ENCODE measurements at regions not wholly inside any gene's neighbourhood (a gene's known extent, or its start where the extent isn't known, plus 50 kb on each side); places are given as distances from the start of the nearest gene placed in this dataset.

DNA sequence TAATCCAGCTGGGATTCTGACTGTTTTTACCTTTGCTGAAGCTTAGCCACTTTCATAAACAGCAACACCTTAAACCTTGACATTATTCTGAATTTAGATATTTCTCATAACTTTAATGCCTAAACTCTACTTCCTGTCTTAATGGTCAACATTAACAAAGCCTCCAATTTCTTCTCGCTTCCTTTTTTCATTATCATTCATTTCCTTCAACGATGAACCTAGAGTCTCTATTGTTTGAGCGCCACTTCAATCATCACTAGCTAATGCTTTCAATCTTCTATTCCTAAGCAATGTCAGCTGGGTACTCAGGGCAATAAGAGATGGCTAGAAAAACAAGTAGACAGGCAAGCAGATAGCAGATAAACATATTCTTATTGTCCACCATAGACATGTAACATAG is 96.6 kb upstream of the TMEM196 start:
- Histone ChIP-seq H3K9ac (ENCODE audit: low read length) (no peak overlapping the region), H3K4me3 (ENCODE audit: control extremely low read depth in 1 of 5, extremely low read depth in 1 of 5, insufficient read depth in 1 of 5, low read depth in 2 of 5, low read length in 4 of 5) (no peak overlapping the region), H3K36me3 (replicated peaks in 1 of 2; ENCODE audit: control extremely low read depth in 1 of 2, control insufficient read depth in 1 of 2, extremely low read depth in 1 of 2, insufficient read depth in 2 of 2, low read length in 1 of 2) (no peaks in the 10 kb centered on the region), H3K27ac (ENCODE audit: low read length in 2 of 2) (no peak overlapping the region), H3K4me2 (replicated peaks; ENCODE audit: low read depth, low read length, poor library complexity, severe bottlenecking) (no peak overlapping the region), H3K27me3 (replicated peaks in 1 of 4; ENCODE audit: control extremely low read depth in 1 of 4, control insufficient read depth in 3 of 4, insufficient read depth in 4 of 4, low read length in 3 of 4) (no peaks in the 10 kb centered on the region), H4K20me1 (ENCODE audit: control insufficient read depth, insufficient read depth, low read length, poor library complexity, severe bottlenecking) (no peaks in the 10 kb centered on the region), H3K79me2 (ENCODE audit: control insufficient read depth, insufficient read depth, low read length) (no peaks in the 10 kb centered on the region), H3K9me3 (ENCODE audit: control extremely low read depth in 1 of 3, control insufficient read depth in 2 of 3, insufficient read depth in 1 of 3, low read length in 2 of 3) (peaks cover 0 to 1% (median 0%) of the 10 kb centered on the region in 3 donors), H3K4me1 (ENCODE audit: control insufficient read depth in 2 of 2, insufficient read depth in 2 of 2, low read length in 2 of 2) (no peaks in the 10 kb centered on the region), H2AFZ (ENCODE audit: insufficient read depth, low read depth, low read length, poor library complexity, severe bottlenecking) (no peak overlapping the region)
- no peak for ATAC-seq (ENCODE audit: low read depth)
- ChIA-PET CTCF (no interaction called here), POLR2A (no interaction called here)
- WGBS (ENCODE audit: insufficient coverage), result no CpG with 5 or more reads among the region's 3 CpGs
- H3K27ac Mint-ChIP-seq, result no peak overlapping the region
- peaks cover 1% of the 10 kb centered on the region for H3K4me1 Mint-ChIP-seq
- TF ChIP-seq EZH2 (IDR thresholded peaks at IDR 0.05; ENCODE audit: borderline replicate concordance, insufficient read depth, low read depth, low read length, poor library complexity, severe bottlenecking) (no peak), CTCF (IDR thresholded peaks at IDR 0.05) (no peak)
- no peaks in the 10 kb centered on the region for H3K9me3 Mint-ChIP-seq (ENCODE audit: insufficient read depth)
- H3K4me3 Mint-ChIP-seq, result no peak overlapping the region
- DNase-seq, result no peak
- no peaks in the 10 kb centered on the region for H3K27me3 Mint-ChIP-seq
- intact Hi-C loops (cut with micrococcal nuclease), result no loop called here

DNA sequence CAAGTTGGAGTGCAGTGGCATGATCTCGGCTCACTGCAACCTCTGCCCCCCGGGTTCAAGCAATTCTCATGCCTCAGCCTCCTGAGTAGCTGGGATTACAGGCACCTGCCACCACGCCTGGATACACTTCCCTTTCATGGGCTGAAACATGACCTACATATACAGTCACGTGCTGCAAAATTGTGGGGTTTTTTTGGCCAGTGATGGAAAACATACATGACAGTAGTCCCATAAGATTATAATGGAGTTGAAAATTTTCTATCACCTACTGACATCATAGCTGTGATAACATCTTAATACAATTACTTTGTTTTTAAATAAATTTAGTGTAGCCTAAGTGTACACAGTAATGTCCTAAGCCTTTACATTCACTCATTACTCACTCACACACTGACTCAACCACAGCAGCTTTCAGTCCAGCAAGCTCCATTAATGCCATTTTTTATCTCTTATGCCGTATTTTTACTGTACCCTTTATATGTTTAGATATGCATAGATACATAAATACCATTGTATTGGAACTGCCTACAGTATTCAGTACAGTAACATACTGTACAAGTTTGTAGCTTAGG is 79.9 kb upstream of the TMEM196 start:
- Histone ChIP-seq H2AFZ (ENCODE audit: insufficient read depth, low read depth, low read length, poor library complexity, severe bottlenecking) (no peak overlapping the region), H3K79me2 (ENCODE audit: control insufficient read depth, insufficient read depth, low read length) (no peaks in the 10 kb centered on the region), H3K36me3 (replicated peaks in 1 of 2; ENCODE audit: control extremely low read depth in 1 of 2, control insufficient read depth in 1 of 2, extremely low read depth in 1 of 2, insufficient read depth in 2 of 2, low read length in 1 of 2) (no peaks in the 10 kb centered on the region), H4K20me1 (ENCODE audit: control insufficient read depth, insufficient read depth, low read length, poor library complexity, severe bottlenecking) (no peaks in the 10 kb centered on the region), H3K9me3 (ENCODE audit: control extremely low read depth in 1 of 3, control insufficient read depth in 2 of 3, insufficient read depth in 1 of 3, low read length in 2 of 3) (no peaks in the 10 kb centered on the region), H3K9ac (ENCODE audit: low read length) (no peak overlapping the region), H3K27me3 (replicated peaks in 1 of 4; ENCODE audit: control extremely low read depth in 1 of 4, control insufficient read depth in 3 of 4, insufficient read depth in 4 of 4, low read length in 3 of 4) (no peaks in the 10 kb centered on the region), H3K4me2 (replicated peaks; ENCODE audit: low read depth, low read length, poor library complexity, severe bottlenecking) (no peak overlapping the region), H3K4me1 (ENCODE audit: control insufficient read depth in 2 of 2, insufficient read depth in 2 of 2, low read length in 2 of 2) (no peaks in the 10 kb centered on the region), H3K4me3 (ENCODE audit: control extremely low read depth in 1 of 5, extremely low read depth in 1 of 5, insufficient read depth in 1 of 5, low read depth in 2 of 5, low read length in 4 of 5) (no peak overlapping the region), H3K27ac (ENCODE audit: low read length in 2 of 2) (no peak overlapping the region)
- Mint-ChIP-seq H3K27me3 (peaks cover under 1% of the 10 kb centered on the region), H3K9me3 (ENCODE audit: insufficient read depth) (no peaks in the 10 kb centered on the region), H3K4me3 (no peak overlapping the region), H3K27ac (no peak overlapping the region), H3K4me1 (no peaks in the 10 kb centered on the region)
- ChIA-PET POLR2A (no interaction called here), CTCF (no interaction called here)
- intact Hi-C loops (cut with micrococcal nuclease), result no loop called here
- DNase-seq (no peak), ATAC-seq (ENCODE audit: low read depth) (no peak)
- WGBS (ENCODE audit: insufficient coverage), result 76% methylated on average over 2 of the region's 5 CpGs
- TF ChIP-seq EZH2 (IDR thresholded peaks at IDR 0.05; ENCODE audit: borderline replicate concordance, insufficient read depth, low read depth, low read length, poor library complexity, severe bottlenecking), result no peak
- no peak for TF ChIP-seq CTCF (IDR thresholded peaks at IDR 0.05)
